Calu3 (cell line): ENCODE measurements at regions not wholly inside any gene's neighbourhood (a gene's known extent, or its start where the extent isn't known, plus 50 kb on each side); places are given as distances from the start of the nearest gene placed in this dataset.

ENCODE experiments used
- BruUV-seq: library from RNA; stranded (reverse); fragments of 400-500 nt; replicated peaks from 2 replicates; lab custom pipeline; 2021; lab: Mats Ljungman, UMichigan
- CTCF ChIA-PET: fragments of 300-600 bp; sonication (Branson Sonifier 250); formaldehyde crosslinking; loops from one replicate; lab custom pipeline; 2022; ENCODE audit warnings: antibody characterized with exemption; lab: Charles Lee
- DNase-seq: peaks from one replicate; pipeline ENCODE4 v3.0.0; 2022
- H3K27ac Mint-ChIP-seq: one replicate; pipeline ENCODE4 v1.8.0; 2022; ENCODE audit warnings: mixed read lengths; ENCODE audit not compliant: unreplicated experiment
- H3K27me3 Mint-ChIP-seq: one replicate; pipeline ENCODE4 v1.8.0; 2022; ENCODE audit warnings: mixed read lengths; ENCODE audit not compliant: unreplicated experiment
- H3K36me3 Mint-ChIP-seq: one replicate; pipeline ENCODE4 v1.8.0; 2022; ENCODE audit warnings: mild to moderate bottlenecking, moderate library complexity, mixed read lengths; ENCODE audit not compliant: insufficient read depth, unreplicated experiment
- H3K4me1 Mint-ChIP-seq: one replicate; pipeline ENCODE4 v1.8.0; 2022; ENCODE audit warnings: mild to moderate bottlenecking, low read depth, mixed read lengths; ENCODE audit not compliant: unreplicated experiment
- H3K4me3 Mint-ChIP-seq: one replicate; pipeline ENCODE4 v1.8.0; 2022; ENCODE audit warnings: mild to moderate bottlenecking, low read depth, moderate library complexity, mixed read lengths; ENCODE audit not compliant: unreplicated experiment
- H3K9me3 Mint-ChIP-seq: one replicate; pipeline ENCODE4 v1.8.0; 2022; ENCODE audit warnings: low read depth, mixed read lengths; ENCODE audit not compliant: unreplicated experiment
- CTCF ChIP-seq: fragments of 200-600 bp; IDR thresholded peaks from one replicate; pipeline ENCODE4 v1.8.0; 2022; ENCODE audit warnings: antibody characterized with exemption; ENCODE audit not compliant: unreplicated experiment
- intact Hi-C: fragments of 100-400 bp; cut with micrococcal nuclease; formaldehyde crosslinking; loops from one replicate; pipeline ENCODE4 v1.10.0; 2022; ENCODE audit not compliant: unreplicated experiment

GRCh38 chr3:106809041-106809440 lies 568.2 kb upstream of the CCDC54 start:
- Mint-ChIP-seq H3K27ac (no peak overlapping the region), H3K27me3 (no peaks in the 10 kb centered on the region), H3K36me3 (no peaks in the 10 kb centered on the region), H3K4me3 (no peak overlapping the region), H3K9me3 (no peaks in the 10 kb centered on the region), H3K4me1 (no peaks in the 10 kb centered on the region)
- intact Hi-C loops, result loop anchor here (10.0 kb wide), 1 partner anchor 84 kb away; no protein-coding TSS in a partner anchor
- no peak for DNase-seq
- CTCF ChIA-PET, result no interaction called here
- no TSS peak for BruUV-seq
- TF ChIP-seq CTCF, result no peak

GRCh38 chr3:106809623-106810299 lies 567.5 kb upstream of the CCDC54 start:
- Mint-ChIP-seq H3K27ac (no peak overlapping the region), H3K4me3 (no peak overlapping the region), H3K36me3 (no peaks in the 10 kb centered on the region), H3K27me3 (no peaks in the 10 kb centered on the region), H3K9me3 (no peaks in the 10 kb centered on the region), H3K4me1 (no peaks in the 10 kb centered on the region)
- no peak for DNase-seq
- TF ChIP-seq CTCF, result no peak
- intact Hi-C loops, result loop anchor here (10.0 kb wide), 1 partner anchor 85 kb away; no protein-coding TSS in a partner anchor
- no TSS peak for BruUV-seq
- CTCF ChIA-PET, result no interaction called here

- Mint-ChIP-seq H3K27me3 (no peaks in the 10 kb centered on the region), H3K36me3 (no peaks in the 10 kb centered on the region), H3K4me1 (no peaks in the 10 kb centered on the region), H3K4me3 (no peak overlapping the region), H3K9me3 (no peaks in the 10 kb centered on the region), H3K27ac (no peak overlapping the region)
- no TSS peak for BruUV-seq
- CTCF ChIA-PET, result no interaction called here
- DNase-seq, result no peak
- intact Hi-C loops, result no loop called here
- no peak for TF ChIP-seq CTCF
These were observed 566.9 kb upstream of the CCDC54 start for GRCh38 chr3:106810300-106810875.

- H3K27me3 Mint-ChIP-seq, result no peaks in the 10 kb centered on the region
- no peak overlapping the region for H3K27ac Mint-ChIP-seq
- intact Hi-C loops, result no loop called here
- H3K4me3 Mint-ChIP-seq, result no peak overlapping the region
- H3K9me3 Mint-ChIP-seq, result no peaks in the 10 kb centered on the region
- H3K36me3 Mint-ChIP-seq, result no peaks in the 10 kb centered on the region
- TF ChIP-seq CTCF, result no peak
- no peak for DNase-seq
- BruUV-seq, result no TSS peak
- no peaks in the 10 kb centered on the region for H3K4me1 Mint-ChIP-seq
- CTCF ChIA-PET, result no interaction called here
These were observed 565.9 kb upstream of the CCDC54 start for GRCh38 chr3:106811376-106811775.
